CD4-positive, alpha-beta T cell treated with Interleukin-4 for 1 hour (primary cell): ENCODE measurements at regions not wholly inside any gene's neighbourhood (a gene's known extent, or its start where the extent isn't known, plus 50 kb on each side); places are given as distances from the start of the nearest gene placed in this dataset.

Experiments
- DNase-seq, 2 donors: peaks; one replicate each; pipeline ENCODE4 v3.0.0-alpha.2; 2020 to 2022

GRCh38 chr10:24149640-24150039 lies 59.3 kb upstream of the KIAA1217 start:
- DNase-seq = no peak

- DNase-seq = no peak
Measured at GRCh38 chr10:24150853-24151252, 58.1 kb upstream of the KIAA1217 start.

GRCh38 chr10:24152270-24152669 lies 56.7 kb upstream of the KIAA1217 start:
- DNase-seq = no peak

- DNase-seq = no peak
Measured at GRCh38 chr10:24153031-24153430, 55.9 kb upstream of the KIAA1217 start.

GRCh38 chr10:24153537-24153936 lies 55.4 kb upstream of the KIAA1217 start:
- no peak for DNase-seq

GRCh38 chr10:24156686-24157085 lies 52.3 kb upstream of the KIAA1217 start:
- DNase-seq = no peak

GRCh38 chr10:24157567-24157966 lies 51.4 kb upstream of the KIAA1217 start:
- DNase-seq = no peak
